HG02870 (cell line): ENCODE measurements at regions not wholly inside any gene's neighbourhood (a gene's known extent, or its start where the extent isn't known, plus 50 kb on each side); places are given as distances from the start of the nearest gene placed in this dataset.
"Not testable (repeated sequence)": the region's sequence is repeated elsewhere in the genome, so short reads cannot be mapped to it uniquely, and the experiment has no call there.

ENCODE experiments used
- ATAC-seq: cut with Tn5 transposase; IDR thresholded peaks from one replicate; pipeline ENCODE4 v1.9.1; 2021; ENCODE audit warnings: mild to moderate bottlenecking, moderate library complexity; ENCODE audit not compliant: unreplicated experiment

DNA sequence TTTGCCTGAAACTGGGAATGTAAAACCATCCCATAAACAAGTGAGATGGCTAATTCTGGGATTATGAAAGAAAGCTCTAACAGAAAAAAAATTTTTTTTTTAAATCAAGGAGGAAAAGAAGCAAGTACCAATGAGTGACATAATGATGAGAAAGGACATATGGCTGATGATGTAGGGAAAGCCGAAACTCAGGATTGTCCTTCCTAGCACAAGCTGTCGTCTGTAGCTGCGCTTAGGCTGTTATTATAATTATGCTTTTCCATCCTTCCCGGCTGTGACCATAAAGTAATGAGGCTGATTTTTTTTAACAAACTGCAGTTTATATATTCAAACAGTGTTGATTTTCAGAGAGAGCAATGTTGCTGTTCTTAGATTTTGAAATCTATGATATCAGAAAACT lies 209.8 kb upstream of the NOCT start:
- no peak for ATAC-seq

DNA sequence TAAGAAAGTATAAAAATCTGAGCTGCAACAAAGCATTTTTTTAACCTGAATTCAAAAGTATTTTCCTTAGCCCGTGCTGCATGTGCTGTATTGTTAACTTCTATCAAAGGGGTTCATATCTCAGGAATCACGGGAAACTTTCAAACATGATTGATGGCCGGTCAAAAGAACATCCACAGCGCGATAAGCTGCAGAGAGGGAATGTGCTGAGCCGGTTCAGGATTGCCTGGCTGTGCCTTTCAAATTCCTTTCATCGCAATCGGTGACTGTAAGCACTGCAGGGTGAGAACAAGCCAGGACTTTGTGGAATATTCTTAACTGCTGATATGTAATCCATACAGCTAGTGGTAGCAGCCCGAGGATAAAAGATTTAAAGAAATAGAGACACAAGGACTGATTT lies 210.9 kb upstream of the NOCT start:
- no peak for ATAC-seq

DNA sequence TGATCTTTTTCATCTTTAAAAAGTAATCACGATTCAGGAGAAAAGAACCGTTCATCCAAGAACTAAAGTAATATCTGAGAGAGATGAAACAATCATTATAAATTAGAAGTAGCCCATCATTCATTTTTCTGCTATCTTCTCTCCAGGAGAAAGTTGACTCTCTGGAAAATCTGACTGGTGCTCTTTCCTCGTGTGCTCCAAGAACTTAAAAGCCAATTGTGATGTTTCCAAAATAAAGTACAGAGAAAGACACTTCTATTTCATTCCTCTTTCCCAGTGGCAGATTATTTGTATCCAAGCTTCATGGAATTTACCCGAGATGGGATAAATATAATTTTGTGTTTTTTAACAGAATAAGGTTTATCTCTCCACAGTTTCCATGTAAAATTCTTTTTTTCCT lies 212.5 kb upstream of the NOCT start:
- no peak for ATAC-seq

DNA sequence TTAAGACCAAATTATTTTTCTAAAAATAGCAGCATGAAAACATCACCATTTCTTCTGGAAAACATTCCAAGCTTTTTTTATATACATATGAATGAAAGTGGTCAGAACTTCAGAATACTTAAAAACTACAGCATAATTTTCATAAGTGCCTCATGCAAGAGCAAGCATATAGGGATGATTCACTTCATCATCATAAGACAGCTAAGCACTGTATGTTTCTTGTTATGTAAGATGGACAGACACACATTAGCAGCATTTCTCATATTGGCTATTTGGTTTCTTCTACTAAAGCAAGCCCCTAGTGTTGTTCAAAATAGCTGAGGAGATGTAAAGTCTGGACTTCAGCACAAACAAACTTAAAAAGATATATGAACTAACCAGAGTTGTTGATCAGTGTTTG lies 213.1 kb upstream of the NOCT start:
- no peak for ATAC-seq

DNA sequence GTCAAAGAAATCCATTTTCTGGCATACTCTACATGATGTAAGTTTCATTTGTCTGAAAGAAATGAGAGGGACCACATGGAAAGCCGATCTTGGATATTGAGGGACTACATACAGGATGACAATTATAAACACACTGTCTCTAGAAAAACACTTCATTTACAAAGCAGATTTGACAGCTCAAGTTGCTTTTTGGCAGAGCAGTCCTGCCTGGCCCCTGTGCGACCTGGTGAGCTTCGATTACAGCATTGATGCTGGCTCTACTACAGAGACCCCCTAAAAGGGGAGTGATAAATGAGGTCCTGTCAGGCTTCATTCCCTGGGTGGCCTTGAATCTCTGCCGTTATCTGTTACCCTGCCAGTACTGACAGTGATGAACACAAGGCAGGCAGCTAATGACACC lies 215.2 kb upstream of the NOCT start:
- no peak for ATAC-seq

DNA sequence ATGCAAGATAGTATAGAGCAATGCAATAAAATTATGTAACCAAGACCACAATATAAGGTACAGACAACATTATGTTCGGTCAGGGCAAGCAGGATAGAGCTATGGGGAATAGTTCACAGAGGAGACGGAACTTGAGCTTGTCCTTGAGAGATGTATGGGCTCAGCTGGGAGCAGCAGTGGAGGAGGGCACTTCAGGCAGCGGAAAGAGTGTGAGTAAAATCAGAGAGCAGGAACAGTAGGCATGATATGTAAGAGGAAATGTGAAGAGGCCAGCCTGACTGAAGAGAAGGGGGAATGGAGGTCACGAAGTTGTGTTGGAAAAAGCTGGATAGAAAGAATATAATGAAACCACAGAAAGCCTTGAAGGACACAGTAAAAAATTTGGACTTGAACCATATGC lies 217.2 kb upstream of the NOCT start:
- ATAC-seq, result no peak

DNA sequence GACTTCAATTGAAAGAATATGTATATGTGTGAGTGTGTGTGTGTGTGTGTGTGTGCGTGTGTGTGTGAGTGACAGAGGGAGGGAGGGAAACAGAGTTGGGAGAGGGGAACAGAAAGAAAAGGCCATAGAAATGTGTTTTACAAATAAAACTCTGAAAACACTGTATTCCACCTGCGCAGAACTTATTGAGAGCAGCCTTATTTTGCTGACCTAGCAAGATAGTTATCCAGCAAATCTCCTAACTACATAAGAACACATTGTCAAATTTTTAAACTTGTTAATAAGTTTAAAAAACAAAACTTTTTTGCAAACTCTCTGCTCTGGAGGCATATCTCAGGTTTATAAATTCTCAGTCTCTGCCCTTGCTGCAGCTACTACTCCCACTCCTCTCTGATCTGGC lies 217.9 kb upstream of the NOCT start:
- ATAC-seq, result no peak

DNA sequence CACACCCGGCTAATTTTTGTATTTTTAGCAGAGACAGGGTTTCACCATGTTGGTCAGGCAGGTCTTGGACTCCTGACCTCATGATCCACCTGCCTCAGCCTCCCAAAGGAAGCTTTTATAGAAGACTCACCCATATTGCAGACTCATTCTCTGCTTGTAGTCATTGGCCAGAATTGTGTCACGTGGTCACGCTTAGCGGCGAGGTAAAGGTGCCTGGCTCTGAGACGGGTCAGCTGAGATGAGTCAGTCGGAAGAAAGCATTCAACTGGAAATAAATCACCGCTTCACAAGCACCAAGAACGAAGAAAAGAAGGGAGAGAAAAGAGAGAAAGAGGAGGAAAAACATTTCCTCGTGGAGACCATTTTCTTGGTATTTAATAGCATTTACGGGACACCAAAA lies 218.8 kb upstream of the NOCT start:
- ATAC-seq, result no peak

DNA sequence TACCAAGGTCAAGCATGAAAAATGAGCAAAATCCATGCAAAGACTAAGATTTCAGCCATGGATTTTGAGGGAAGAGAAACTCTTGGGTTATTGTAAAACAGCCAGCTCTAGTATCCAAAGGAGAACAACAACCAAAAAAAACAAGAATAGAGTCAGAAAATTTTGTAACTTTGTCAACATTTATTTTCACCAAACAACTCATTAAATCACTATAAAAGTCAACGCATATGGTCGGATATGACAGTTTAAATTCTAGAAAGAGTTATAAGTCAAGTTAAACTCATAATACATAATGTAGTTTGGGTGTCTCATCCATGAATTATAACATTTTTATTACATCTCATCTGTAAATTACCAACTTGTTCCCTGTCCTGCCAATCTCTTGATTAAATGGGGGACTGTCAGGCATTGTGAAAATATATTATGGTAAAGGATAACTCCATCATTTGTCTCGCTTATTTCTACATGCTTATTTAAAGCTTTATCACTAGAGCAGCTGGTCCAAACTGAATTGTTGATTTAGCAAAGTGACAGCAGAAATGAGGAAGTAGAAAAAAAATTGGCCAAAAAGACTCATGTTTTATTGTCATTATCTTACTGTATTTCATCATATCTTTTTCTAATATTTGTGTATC lies 224.8 kb upstream of the NOCT start:
- no peak for ATAC-seq

DNA sequence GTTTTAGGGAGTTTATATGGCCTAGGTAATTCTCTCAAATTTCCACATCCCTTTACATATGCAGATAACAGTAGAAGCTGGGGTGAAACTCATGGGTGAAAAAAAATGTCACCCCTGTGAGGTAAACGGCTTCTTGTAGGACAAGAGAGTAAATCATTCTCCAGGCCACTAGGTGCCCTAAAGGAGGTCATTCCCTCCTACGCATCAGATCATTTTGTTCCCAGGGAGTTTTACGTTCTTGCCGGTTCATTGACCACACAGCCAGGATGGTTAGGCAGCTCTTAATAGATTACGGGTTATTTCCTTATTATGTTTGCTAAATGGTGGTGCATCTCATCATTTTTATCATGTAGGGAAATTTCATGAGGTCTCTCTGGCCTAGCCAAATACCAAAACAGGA lies 225.8 kb upstream of the NOCT start:
- ATAC-seq, result no peak

DNA sequence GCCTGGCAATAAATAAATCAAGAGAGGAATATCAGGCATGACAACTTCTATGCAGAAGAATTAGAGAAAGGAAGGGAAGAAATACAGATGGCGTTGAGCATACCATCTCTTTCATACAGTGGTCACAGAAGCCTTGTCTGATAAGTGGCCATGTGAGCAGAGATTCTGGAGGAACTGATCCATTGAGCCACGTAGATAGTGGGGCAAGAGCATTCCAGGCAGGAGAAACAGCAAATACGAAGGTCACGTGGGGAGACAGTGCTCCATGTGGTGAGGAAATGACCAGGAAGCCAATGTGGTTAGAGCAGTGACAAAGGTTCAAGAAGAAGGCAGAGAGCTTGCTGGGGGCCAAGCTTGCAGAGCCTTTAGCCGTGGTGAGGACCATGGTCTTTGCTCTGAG lies 226.7 kb upstream of the NOCT start:
- ATAC-seq, result no peak

DNA sequence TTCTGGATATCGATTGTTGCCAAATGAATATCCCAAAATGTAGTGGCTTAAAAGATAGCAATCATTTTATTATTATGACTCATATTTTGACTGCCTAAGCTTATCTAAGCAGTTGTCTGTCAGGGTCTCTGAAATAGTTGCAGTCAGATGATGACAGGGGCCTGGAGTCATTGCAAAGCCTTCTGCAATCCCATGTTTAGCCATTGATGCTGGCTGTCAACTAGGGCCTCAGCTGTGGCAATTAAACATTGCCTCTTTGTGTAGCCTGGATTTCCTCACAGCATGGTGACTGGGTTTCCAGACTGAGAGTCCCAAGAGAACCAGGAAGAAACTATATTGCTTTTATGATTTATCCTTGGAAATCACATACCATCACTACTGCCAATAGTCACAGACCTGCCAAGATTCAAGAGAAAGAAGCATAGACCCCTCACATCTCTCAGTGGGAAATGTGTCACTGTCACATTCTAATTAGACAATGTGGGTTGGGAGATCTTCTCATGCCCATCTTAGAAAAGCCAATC lies 227.3 kb upstream of the NOCT start:
- no peak for ATAC-seq

DNA sequence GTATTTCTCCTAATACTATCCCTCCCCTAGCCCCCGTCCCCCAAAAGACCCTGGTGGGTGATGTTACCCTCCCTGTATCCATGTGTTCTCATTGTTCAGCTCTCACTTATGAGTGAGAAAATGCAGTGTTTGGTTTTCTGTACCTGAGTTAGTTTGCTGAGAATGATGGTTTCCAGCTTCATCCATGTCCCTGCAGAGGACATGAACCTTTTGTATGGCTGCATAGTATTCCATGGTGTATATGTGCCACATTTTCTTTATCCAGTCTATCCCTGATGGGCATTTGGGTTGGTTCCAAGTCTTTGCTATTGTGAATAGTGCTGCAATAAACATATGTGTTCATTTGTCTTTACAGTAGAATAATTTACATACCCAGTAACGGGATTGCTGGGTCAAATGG lies 235.8 kb upstream of the NOCT start:
- ATAC-seq, result not testable (repeated sequence)

DNA sequence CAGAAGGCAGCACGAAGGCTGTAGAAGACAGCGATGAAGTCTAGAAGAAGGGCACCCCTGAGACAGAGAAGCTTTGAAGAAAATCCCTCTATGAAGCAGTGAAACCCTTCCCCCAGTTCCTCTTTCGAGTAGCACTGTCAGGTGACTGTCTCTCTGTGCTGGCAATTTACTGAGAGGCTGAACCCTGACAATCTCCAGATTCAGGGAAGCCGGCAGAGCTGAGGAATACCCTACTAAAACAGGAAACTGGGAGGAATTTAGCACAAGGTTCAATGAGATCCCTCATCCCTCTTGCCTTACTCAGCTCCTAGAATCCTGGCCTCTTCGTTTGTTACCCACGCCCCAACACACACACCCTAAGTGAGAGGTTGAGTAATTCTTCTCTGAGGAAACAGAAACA lies 239.7 kb upstream of the NOCT start:
- ATAC-seq, result peak; percentile 99

DNA sequence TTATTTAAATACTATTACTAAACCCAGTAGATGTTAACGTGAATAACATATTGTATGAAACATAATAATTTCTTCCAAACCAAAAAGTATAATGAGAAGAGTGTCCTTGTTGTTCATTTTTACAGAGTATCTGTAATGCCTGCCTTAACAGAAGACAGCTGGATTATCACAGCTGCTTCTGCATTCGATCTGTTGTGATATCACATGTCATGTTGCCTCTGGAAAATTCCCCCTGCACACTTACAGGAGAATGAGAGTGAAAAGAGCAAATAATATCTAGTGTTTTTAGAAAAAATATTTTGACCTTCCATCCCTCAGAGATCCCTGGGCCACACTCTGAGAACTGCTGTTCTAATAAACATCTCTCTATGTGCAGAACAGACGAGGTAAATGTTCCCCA lies 240.1 kb upstream of the NOCT start:
- peak; percentile 18 for ATAC-seq

DNA sequence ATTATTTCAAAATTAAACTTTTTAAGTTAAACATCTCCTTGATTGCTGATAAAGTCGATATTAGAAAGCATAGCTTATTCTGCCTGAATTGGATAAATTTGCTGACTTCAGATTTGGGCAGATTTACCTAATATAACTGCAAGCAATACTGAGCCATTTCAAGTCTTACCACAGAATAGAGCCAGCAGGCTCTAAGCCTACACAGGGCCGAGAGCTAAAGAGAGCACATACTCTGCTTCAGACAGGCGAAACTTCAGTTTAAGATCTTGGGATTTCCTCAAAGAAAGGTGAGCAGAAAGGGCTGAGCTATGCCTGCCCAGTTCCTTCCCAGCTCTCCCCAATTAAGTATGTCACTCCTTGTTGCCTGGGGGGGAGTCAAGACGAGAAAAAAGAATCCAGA lies 240.6 kb upstream of the NOCT start:
- ATAC-seq, result no peak

DNA sequence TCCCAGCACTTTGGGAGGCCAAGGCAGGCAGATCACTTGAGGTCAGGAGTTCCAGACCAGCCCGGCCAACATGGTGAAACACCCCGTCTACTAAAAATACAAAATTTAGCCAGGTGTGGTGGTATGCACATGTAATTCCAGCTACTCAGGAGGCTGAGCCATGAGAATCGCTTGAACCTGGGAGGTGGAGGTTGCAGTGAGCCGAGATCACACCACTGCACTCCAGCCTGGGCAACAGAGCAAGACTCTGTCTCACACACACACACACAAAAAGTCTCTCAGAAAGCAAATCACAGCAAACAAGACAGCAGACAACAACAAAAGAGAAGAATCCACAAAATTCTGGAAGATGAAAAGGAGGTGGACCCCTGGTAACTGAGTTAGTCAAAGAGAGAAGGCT lies 241.5 kb upstream of the NOCT start:
- ATAC-seq, result not testable (repeated sequence)

DNA sequence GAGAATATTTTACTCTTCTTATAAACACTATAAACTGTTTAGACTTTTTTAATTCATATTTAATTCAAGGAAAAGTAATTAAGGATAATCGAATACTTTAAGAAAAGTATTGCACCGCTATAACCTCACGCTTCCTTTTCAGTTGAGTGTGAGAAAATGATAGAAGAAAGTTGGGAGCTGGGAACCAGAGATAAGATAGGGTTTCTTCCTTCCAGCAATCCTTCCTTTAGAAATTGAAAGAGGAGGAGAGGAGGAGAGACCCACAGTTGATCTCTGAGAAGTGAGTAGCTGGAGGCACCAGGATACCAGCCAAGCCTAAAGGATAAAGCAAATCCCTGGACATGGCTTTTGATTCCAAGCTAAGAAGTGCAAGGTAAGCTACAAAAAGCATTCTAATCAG lies 242.3 kb upstream of the NOCT start:
- no peak for ATAC-seq

DNA sequence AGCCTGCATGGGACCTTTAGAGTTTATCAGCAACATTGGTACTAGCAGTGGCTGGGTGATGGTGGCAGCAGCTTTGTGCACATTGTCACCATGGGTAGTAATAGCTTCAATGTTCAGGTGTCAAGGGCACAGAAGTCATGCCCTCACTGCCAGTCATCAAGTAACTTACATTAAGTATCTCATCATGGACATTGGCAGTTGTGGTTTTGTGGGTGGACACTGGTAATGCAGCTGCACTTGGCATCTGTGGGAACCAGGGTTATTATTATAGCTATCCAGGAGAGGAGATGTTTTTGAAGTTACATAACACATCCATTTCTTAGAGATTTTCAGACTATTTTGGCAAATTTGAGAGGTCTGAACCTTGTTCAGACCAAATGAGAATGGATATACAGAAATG lies 243.2 kb upstream of the NOCT start:
- ATAC-seq, result no peak

DNA sequence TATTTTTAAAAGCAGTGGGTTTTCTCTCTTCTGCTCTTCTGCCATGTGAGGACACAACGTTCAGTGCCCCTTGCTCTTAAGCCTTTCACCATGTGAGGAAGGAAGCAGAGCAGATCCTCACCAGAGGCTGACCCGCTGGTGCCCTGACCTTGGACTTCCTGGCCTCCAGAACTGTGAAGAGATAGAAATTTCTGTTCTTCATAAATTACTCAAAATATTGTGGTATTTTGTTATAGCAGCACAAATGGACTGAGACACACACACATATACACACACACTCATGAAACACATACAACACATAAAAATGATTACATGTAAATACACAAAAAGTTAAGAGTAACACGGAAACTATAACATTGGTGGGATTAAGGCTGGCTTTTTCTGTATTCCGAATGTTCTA lies 244.8 kb upstream of the NOCT start:
- ATAC-seq, result no peak

DNA sequence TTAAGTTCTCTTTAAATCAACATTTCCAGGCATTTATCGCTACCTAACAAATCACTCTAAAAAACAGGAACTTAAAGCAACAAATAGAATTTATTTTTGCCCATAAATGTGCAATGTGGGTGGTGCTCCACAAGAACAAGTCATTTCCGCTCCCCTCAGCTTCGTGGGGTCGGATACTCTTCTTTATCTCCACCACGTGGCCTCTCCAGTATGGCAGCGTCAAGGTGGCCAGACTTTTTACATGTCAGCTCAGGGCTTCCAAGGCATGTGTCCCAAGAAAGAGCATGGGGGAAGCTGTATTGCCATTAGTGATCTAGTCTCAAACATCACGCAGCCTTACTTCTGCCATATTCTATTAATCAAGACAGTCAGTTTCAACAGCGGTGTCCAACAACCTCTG lies 249.2 kb upstream of the NOCT start:
- ATAC-seq, result no peak

DNA sequence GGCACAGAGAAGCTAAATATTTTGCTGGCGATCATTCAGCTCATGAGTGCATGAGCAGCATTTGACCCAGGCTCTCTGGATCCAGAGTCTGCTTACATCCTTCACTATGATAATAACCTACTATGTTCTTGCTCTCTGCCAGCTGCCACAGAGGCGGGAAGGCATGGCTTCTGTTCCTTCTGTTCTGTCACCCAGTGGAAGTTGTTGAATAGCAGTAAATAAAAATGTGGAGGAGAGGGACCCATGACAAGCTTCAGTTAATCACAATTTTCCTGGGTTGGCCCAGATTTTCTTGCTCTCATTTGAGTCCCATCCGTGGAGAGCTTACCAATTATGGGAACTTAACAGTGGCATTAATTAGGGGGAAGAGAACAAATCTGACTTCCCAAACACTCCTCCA lies 250.1 kb upstream of the NOCT start:
- ATAC-seq, result no peak

DNA sequence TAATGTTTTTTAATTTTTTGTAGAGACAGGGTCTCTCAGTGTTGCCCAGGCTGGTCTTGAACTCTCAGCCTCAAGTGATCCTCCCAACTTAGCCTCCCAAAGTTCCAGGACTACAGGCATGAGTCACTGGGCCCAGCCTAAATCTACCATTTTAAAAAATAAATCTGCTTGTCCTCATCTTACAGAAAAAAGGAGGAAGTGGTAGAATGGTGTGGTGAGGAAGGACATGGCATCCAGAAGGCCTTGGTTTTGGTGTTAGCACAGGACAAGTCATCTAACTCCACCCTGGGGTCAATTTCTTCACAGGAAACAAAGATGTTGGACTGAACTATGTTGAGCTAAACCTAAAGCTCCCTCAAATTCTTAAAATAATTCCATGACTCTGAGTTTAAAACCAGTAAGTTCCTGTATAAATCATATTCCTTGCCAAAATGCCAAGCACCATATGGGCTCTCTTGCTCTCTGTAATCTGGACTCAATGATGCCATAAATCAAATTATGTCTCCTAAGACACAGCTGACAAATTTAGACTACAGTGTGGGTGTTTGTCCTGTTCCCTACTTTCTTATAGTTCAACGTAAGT lies 253.9 kb upstream of the NOCT start:
- ATAC-seq, result no peak
